HG03175 (cell line): ENCODE measurements at regions not wholly inside any gene's neighbourhood (a gene's known extent, or its start where the extent isn't known, plus 50 kb on each side); places are given as distances from the start of the nearest gene placed in this dataset.

Experiments used
- ATAC-seq: cut with Tn5 transposase; IDR thresholded peaks from one replicate; pipeline ENCODE4 v1.9.1; 2021; ENCODE audit warnings: mild to moderate bottlenecking, moderate library complexity; ENCODE audit not compliant: unreplicated experiment

- no peak for ATAC-seq
Measured at GRCh38 chr3:106792716-106793115, 584.5 kb upstream of the CCDC54 start.

GRCh38 chr3:106794442-106794841, 582.8 kb upstream of the CCDC54 start:
- no peak for ATAC-seq

- no peak for ATAC-seq
Measured at GRCh38 chr3:106795553-106795952, 581.7 kb upstream of the CCDC54 start.

- no peak for ATAC-seq
Measured at GRCh38 chr3:106797461-106797860, 579.8 kb upstream of the CCDC54 start.

- ATAC-seq, result no peak
Measured at GRCh38 chr3:106805625-106806024, 571.6 kb upstream of the CCDC54 start.

GRCh38 chr3:106806964-106807363, 570.3 kb upstream of the CCDC54 start:
- no peak for ATAC-seq

- no peak for ATAC-seq
Measured at GRCh38 chr3:106809041-106809440, 568.2 kb upstream of the CCDC54 start.

GRCh38 chr3:106809623-106810299, 567.5 kb upstream of the CCDC54 start:
- no peak for ATAC-seq

- ATAC-seq, result no peak
Measured at GRCh38 chr3:106810300-106810875, 566.9 kb upstream of the CCDC54 start.

GRCh38 chr3:106811376-106811775, 565.9 kb upstream of the CCDC54 start:
- no peak for ATAC-seq

GRCh38 chr3:106813742-106814141, 563.5 kb upstream of the CCDC54 start:
- no peak for ATAC-seq

GRCh38 chr3:106814231-106814630, 563.0 kb upstream of the CCDC54 start:
- no peak for ATAC-seq

- no peak for ATAC-seq
Measured at GRCh38 chr3:106816838-106817237, 560.4 kb upstream of the CCDC54 start.

GRCh38 chr3:106817706-106818105, 559.5 kb upstream of the CCDC54 start:
- no peak for ATAC-seq

- no peak for ATAC-seq
Measured at GRCh38 chr3:106819440-106819839, 557.8 kb upstream of the CCDC54 start.

- no peak for ATAC-seq
Measured at GRCh38 chr3:106820726-106821362, 556.4 kb upstream of the CCDC54 start.

- no peak for ATAC-seq
Measured at GRCh38 chr3:106821801-106822200, 555.4 kb upstream of the CCDC54 start.

- ATAC-seq, result no peak
Measured at GRCh38 chr3:106822204-106822603, 555.0 kb upstream of the CCDC54 start.

- no peak for ATAC-seq
Measured at GRCh38 chr3:106823701-106824100, 553.5 kb upstream of the CCDC54 start.

GRCh38 chr3:106824856-106825255, 552.4 kb upstream of the CCDC54 start:
- ATAC-seq, result no peak

- ATAC-seq, result no peak
Measured at GRCh38 chr3:106825962-106826605, 551.2 kb upstream of the CCDC54 start.

GRCh38 chr3:106826791-106827311, 550.4 kb upstream of the CCDC54 start:
- peak; percentile 47 for ATAC-seq
